Smooth muscle cell (in vitro differentiated cells): ENCODE measurements at regions not wholly inside any gene's neighbourhood (a gene's known extent, or its start where the extent isn't known, plus 50 kb on each side); places are given as distances from the start of the nearest gene placed in this dataset.

Experiments used
- DNase-seq: peaks from one replicate; lab custom pipeline; 2025; ENCODE audit not compliant: unreplicated experiment; lab: John Stamatoyannopoulos, UW
- H2AFZ ChIP-seq: fragments of 200-600 bp; sonication (generic); 2 replicates; pipeline ENCODE4 v1.6.0; 2016; ENCODE audit warnings: antibody characterized with exemption, low read depth, mild to moderate bottlenecking
- H3F3A ChIP-seq: fragments of 200-600 bp; sonication (generic); 2 replicates; pipeline ENCODE4 v1.6.0; 2017; ENCODE audit warnings: antibody characterized with exemption, low read depth
- H3K27ac ChIP-seq: fragments of 200-600 bp; sonication (generic); 2 replicates; pipeline ENCODE4 v1.5.1; 2016; ENCODE audit warnings: low read depth, mild to moderate bottlenecking
- H3K27me3 ChIP-seq: fragments of 200-600 bp; sonication (generic); 2 replicates; pipeline ENCODE4 v1.6.1; 2016; ENCODE audit warnings: low read depth, mild to moderate bottlenecking
- H3K36me3 ChIP-seq: fragments of 200-600 bp; sonication (generic); 2 replicates; pipeline ENCODE4 v1.5.1; 2016; ENCODE audit warnings: low read depth
- H3K4me1 ChIP-seq: fragments of 200-600 bp; sonication (generic); 2 replicates; pipeline ENCODE4 v1.5.1; 2016; ENCODE audit warnings: low read depth
- H3K4me2 ChIP-seq: fragments of 200-600 bp; sonication (generic); 2 replicates; pipeline ENCODE4 v1.6.0; 2016; ENCODE audit warnings: mild to moderate bottlenecking
- H3K4me3 ChIP-seq: fragments of 200-600 bp; sonication (generic); 2 replicates; pipeline ENCODE4 v1.5.1; 2016; ENCODE audit warnings: mild to moderate bottlenecking
- H3K79me2 ChIP-seq: fragments of 200-600 bp; sonication (generic); 2 replicates; pipeline ENCODE4 v1.6.0; 2016; ENCODE audit warnings: low read depth, mild to moderate bottlenecking
- H3K9ac ChIP-seq: fragments of 200-600 bp; sonication (generic); 2 replicates; pipeline ENCODE4 v1.6.0; 2016; ENCODE audit warnings: low read depth
- H3K9me3 ChIP-seq: fragments of 200-600 bp; sonication (generic); replicated peaks from 2 replicates; pipeline ENCODE4 v1.5.1; 2016; ENCODE audit warnings: low read depth
- H4K20me1 ChIP-seq: fragments of 200-600 bp; sonication (generic); 2 replicates; pipeline ENCODE4 v1.6.0; 2016; ENCODE audit warnings: low read depth
- CTCF ChIP-seq: fragments of 200-600 bp; sonication (generic); IDR thresholded peaks from 2 replicates; pipeline ENCODE4 v1.5.1; 2017; ENCODE audit warnings: borderline replicate concordance, mild to moderate bottlenecking, antibody characterized with exemption; ENCODE audit not compliant: insufficient read depth, poor library complexity, severe bottlenecking
- WGBS: methylation state at CpG from one replicate; pipeline ENCODE4 v1.1.7; 2016; ENCODE audit warnings: low lambda C conversion rate; 5-methylcytosine and 5-hydroxymethylcytosine counted together

- peaks cover 7% of the 10 kb centered on the region for H3F3A ChIP-seq
- peak overlapping the region; percentile 46 for H3K4me2 ChIP-seq
- H3K9ac ChIP-seq = no peak overlapping the region
- no peak for DNase-seq
- H2AFZ ChIP-seq = no peak overlapping the region
- 43% methylated on average over 30 of the region's 30 CpGs for WGBS
- no peak overlapping the region for H3K4me3 ChIP-seq
- H3K27ac ChIP-seq = no peak overlapping the region
- peaks cover 20% of the 10 kb centered on the region for H3K4me1 ChIP-seq
- no peaks in the 10 kb centered on the region for H3K36me3 ChIP-seq
- TF ChIP-seq CTCF = no peak
- no peaks in the 10 kb centered on the region for H3K9me3 ChIP-seq
- H3K79me2 ChIP-seq = no peaks in the 10 kb centered on the region
- peaks cover 62% of the 10 kb centered on the region for H4K20me1 ChIP-seq
- H3K27me3 ChIP-seq = peaks cover 18% of the 10 kb centered on the region
These were observed 1248.4 kb downstream of the BRD1 start for GRCh38 chr22:48579043-48579927.

- H2AFZ ChIP-seq = no peak overlapping the region
- no peaks in the 10 kb centered on the region for H3K9me3 ChIP-seq
- TF ChIP-seq CTCF = no peak
- no peaks in the 10 kb centered on the region for H3K79me2 ChIP-seq
- no peak overlapping the region for H3K4me3 ChIP-seq
- no peak overlapping the region for H3K4me2 ChIP-seq
- H3K4me1 ChIP-seq = peaks cover 20% of the 10 kb centered on the region
- no peak overlapping the region for H3K27ac ChIP-seq
- H3K9ac ChIP-seq = no peak overlapping the region
- H4K20me1 ChIP-seq = peaks cover 71% of the 10 kb centered on the region
- peaks cover 26% of the 10 kb centered on the region for H3K27me3 ChIP-seq
- no peaks in the 10 kb centered on the region for H3K36me3 ChIP-seq
- 92% methylated on average over 24 of the region's 24 CpGs for WGBS
- no peak for DNase-seq
- H3F3A ChIP-seq = peaks cover 7% of the 10 kb centered on the region
These were observed 1249.3 kb downstream of the BRD1 start for GRCh38 chr22:48578138-48579042.

GRCh38 chr22:48577691-48578090 is 1250.0 kb downstream of the BRD1 start:
- H4K20me1 ChIP-seq = peaks cover 77% of the 10 kb centered on the region
- no peaks in the 10 kb centered on the region for H3K9me3 ChIP-seq
- no peak for DNase-seq
- no peak overlapping the region for H3K27ac ChIP-seq
- no peak for TF ChIP-seq CTCF
- H3K4me3 ChIP-seq = no peak overlapping the region
- H2AFZ ChIP-seq = no peak overlapping the region
- WGBS = 99% methylated on average over 8 of the region's 8 CpGs
- no peaks in the 10 kb centered on the region for H3K79me2 ChIP-seq
- H3K36me3 ChIP-seq = no peaks in the 10 kb centered on the region
- peaks cover 20% of the 10 kb centered on the region for H3K4me1 ChIP-seq
- H3K27me3 ChIP-seq = peaks cover 31% of the 10 kb centered on the region
- H3F3A ChIP-seq = peaks cover 7% of the 10 kb centered on the region
- H3K4me2 ChIP-seq = no peak overlapping the region
- no peak overlapping the region for H3K9ac ChIP-seq
